ENCODE measurements at regions not wholly inside any gene's neighbourhood (a gene's known extent, or its start where the extent isn't known, plus 50 kb on each side); places are given as distances from the start of the nearest gene placed in this dataset.

- no peak for DNase-seq
- ATAC-seq: no peak
- intact Hi-C loops (cut with micrococcal nuclease): no loop called here
These were observed 140.1 kb downstream of the NOL4 start for GRCh38 chr18:34084635-34085034.

GRCh38 chr18:34083910-34084535 lies 140.7 kb downstream of the NOL4 start:
- ATAC-seq (no peak), DNase-seq (no peak)
- intact Hi-C loops (cut with micrococcal nuclease): no loop called here

DNA sequence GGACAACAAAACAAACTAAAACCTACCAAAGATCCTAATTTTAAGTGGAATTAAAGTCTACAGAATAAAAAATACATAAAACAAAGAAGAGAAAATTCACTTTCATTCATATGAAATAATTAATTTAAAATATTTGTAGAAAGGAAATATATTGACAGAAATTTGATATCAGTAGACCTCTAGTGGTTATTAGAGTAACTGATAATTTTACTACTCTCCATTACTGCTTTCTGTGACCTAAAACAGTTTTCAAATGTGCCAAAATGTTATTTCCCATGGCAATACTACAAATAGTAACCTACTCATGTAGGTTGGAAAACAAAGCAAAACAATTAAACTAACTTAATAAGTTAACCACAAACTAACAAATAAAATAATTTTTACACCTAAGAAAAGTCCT lies 147.1 kb downstream of the NOL4 start:
- DNase-seq (no peak), ATAC-seq (no peak)
- intact Hi-C loops (cut with micrococcal nuclease): no loop called here

- DNase-seq (no peak), ATAC-seq (no peak)
- intact Hi-C loops (cut with micrococcal nuclease): no loop called here
These were observed 148.5 kb downstream of the NOL4 start for GRCh38 chr18:34075963-34076860.

GRCh38 chr18:34061226-34061625 lies 163.5 kb downstream of the NOL4 start:
- ATAC-seq (no peak), DNase-seq (no peak)
- intact Hi-C loops (cut with micrococcal nuclease): no loop called here

DNA sequence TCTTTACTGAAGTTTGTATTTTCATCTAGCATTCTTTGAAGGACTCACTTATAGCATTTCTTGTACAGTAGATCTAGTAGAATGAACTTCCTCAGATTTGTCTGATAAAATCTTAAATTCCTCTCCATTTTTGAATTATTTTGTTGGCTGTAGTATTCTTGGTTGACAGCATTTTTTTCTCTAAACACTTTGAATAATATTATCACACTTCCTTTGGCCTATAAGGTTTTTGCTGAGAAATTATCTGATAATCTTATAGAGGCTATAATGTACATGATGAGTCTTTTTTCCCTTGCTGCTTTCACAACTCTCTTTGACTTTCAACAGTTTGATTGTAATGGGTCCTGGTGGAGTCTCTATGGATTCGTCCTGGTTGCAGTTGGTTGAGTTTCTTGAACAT lies 169.5 kb downstream of the NOL4 start:
- ATAC-seq: no peak
- DNase-seq: no peak
- intact Hi-C loops (cut with micrococcal nuclease): no loop called here

- ATAC-seq (no peak), DNase-seq (no peak)
- intact Hi-C loops (cut with micrococcal nuclease): no loop called here
These were observed 174.1 kb downstream of the NOL4 start for GRCh38 chr18:34050661-34051060.

- ATAC-seq (no peak), DNase-seq (no peak)
- intact Hi-C loops (cut with micrococcal nuclease): no loop called here
These were observed 175.2 kb downstream of the NOL4 start for GRCh38 chr18:34049511-34049910.

DNA sequence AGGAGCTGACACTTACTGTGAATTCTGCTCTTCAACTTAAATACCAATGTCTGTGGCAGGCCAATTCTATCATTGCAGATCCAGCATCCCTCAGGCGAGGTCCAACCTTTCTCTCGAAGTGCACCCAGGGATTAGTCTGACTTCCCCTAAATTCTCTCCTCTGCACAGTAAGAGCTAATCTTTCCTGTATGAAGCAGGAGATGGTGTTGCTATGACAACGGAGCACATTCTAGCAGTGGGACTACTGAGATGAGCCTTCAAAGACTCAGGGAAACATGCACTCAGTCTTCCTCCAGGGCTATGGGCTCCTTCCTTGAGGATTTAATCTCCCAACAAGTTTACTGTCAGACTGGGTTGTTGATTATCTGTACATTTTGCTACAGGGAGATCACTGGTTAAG lies 176.3 kb downstream of the NOL4 start:
- ATAC-seq (no peak), DNase-seq (no peak)
- intact Hi-C loops (cut with micrococcal nuclease): no loop called here

DNA sequence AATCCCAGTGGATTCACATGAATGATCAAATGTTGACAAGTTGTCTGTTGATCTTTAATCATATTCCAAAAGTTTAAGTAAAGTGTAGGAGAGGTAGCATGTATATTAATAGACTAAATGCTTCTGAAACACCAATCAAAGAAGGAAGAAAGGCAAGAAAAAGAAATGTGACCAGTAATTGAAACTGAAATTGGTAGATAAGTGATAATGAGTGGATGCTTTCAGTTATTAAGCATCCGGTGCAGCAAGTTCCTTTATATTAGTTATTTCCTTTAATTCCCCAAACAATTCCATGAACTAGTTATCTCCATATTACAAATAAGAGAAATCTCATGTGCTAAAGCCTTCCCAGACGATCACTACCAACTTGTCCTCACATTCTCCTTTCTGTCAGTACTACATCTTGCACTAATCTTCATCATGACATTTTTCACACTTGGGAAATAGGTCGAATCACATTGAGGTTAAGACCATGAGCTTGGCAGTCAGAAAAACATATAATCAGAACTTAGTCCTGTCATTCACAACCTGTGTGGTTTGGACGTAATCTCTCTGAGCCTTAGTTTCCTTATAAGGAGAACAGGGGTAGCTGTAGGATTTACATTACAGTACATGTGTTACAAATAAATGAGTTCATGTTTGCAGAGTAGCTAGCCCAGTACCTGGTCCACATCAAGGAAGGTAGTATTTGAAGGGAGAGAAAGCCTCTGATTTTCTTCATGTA lies 182.1 kb downstream of the NOL4 start:
- intact Hi-C loops (cut with micrococcal nuclease): no loop called here
- DNase-seq (no peak), ATAC-seq (no peak)

GRCh38 chr18:34039611-34040010 lies 185.1 kb downstream of the NOL4 start:
- intact Hi-C loops (cut with micrococcal nuclease): no loop called here
- ATAC-seq: no peak
- DNase-seq: no peak

- no peak for ATAC-seq
- no peak for DNase-seq
These were observed 185.5 kb downstream of the NOL4 start for GRCh38 chr18:34039201-34039600.

DNA sequence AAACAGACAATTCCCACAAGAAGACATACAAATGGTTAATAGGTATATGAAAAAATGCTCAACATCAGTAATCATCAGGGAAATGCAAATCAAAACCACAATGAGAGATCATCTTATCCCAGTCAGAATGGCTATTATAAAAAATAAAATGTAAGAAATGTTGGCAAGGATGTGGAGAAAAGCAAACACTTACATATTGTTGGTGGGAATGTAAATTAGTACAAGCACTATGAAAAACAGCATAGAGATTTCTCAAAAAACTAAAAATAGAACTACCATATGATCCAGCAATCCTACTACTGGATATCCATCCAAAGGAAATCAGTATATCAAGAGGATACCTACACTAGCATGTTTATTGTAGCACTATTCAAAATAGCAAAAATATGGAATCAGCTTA lies 186.6 kb downstream of the NOL4 start:
- ATAC-seq (no peak), DNase-seq (no peak)
- intact Hi-C loops (cut with micrococcal nuclease): no loop called here

More at GRCh38 chr18:34039201-34039600, 185.5 kb downstream of the NOL4 start:
- intact Hi-C loops (cut with micrococcal nuclease): no loop called here

- ATAC-seq (no peak), DNase-seq (no peak)
- intact Hi-C loops (cut with micrococcal nuclease): no loop called here
These were observed 190.7 kb downstream of the NOL4 start for GRCh38 chr18:34033968-34034367.

GRCh38 chr18:34031810-34032209 lies 192.9 kb downstream of the NOL4 start:
- ATAC-seq: no peak

DNA sequence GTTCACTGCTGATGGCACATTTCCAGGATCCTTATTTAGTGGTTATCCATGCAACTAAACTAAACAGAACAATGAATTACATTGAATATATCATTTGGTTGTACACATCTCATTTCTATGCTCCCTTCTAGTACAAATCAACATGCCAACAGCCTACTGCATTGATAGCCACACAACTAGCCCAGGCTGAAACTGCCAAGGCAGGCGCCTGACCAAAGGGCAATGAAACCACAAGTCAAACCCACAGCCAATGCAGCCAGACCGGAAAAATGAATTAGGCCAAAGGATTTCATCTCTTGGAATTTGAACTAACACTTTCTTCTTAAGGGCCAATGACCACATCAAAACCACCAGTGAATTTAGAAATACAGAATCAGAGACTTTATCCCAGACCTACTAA lies 196.4 kb downstream of the NOL4 start:
- intact Hi-C loops (cut with micrococcal nuclease): no loop called here
- ATAC-seq: no peak

More at GRCh38 chr18:34031810-34032209, 192.9 kb downstream of the NOL4 start:
- intact Hi-C loops (cut with micrococcal nuclease): no loop called here
- no peak for DNase-seq

DNA sequence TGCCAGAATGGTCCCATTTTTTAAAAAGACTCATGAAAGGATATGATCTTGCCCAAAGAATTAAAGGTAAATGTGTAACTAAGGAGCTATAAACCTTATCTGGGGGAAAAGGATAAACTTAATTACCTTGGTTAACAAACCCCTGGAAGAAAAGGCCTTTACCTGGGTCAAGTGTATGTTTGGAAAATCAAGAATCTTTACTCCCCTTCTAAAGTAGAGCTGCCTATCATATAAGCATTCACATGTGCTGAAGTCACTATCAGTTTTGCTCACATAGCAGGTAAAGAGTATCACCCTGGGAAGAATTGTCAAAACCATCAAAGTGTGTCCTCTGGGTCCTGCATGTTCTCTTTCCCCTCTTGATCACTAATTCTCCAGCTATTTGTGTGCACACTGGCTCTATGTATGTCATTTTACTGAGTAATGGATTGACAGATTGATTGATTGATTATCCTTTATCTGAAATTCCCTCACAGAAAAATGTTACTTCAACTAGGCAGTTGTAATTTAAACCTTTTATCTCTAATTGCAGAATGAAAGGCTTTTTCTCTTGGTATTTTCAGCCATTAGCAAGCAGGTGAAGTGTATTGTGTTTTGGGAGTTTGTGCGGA lies 199.4 kb downstream of the NOL4 start:
- DNase-seq: no peak
- intact Hi-C loops (cut with micrococcal nuclease): no loop called here
- ATAC-seq: no peak

More for the DNA sequence above, 196.4 kb downstream of the NOL4 start:
- no peak for DNase-seq

GRCh38 chr18:34023471-34023870 lies 201.2 kb downstream of the NOL4 start:
- intact Hi-C loops (cut with micrococcal nuclease): no loop called here
- ATAC-seq: no peak
- no peak for DNase-seq

DNA sequence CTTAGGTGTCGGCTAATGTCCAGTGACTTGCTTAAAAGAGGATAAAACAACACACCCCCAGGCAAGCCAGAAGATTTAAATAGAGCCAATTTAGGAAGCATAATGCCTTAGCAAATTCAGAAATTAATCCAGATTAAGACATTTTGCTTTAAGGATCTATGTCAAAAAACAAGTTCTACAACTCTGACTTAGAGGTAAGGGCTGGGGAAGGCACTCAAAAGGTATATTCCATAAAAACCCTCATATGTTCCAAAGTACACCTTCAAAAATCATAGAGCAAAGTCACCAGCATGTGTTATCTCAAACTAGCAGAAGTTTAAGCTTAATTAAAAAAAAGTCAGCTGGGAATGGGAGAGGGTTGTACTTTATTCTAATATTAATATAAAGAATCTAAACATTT lies 206.4 kb downstream of the NOL4 start:
- no peak for ATAC-seq
- DNase-seq: no peak
- intact Hi-C loops (cut with micrococcal nuclease): no loop called here

DNA sequence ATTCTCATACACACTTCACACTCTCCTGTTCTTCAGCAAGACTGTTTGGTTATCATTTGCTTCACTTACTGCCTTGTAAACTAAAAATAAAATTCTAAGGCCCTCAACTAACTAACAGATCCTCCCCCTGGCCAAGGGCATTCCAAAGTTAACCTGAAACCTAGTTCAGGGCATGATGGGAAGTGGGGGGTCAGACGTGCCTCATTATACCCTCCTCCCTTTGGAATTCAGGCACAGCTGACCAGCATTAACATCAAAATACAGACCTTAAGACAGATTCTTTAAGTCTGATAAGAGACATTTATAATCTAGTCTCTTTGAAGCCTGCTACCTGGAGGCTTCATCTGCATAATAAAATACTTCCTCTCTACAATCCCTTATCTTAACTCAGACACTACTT lies 221.0 kb downstream of the NOL4 start:
- ATAC-seq (no peak), DNase-seq (no peak)
- intact Hi-C loops (cut with micrococcal nuclease): no loop called here
